Tibial nerve (tissue), 3 donors: ENCODE measurements at regions not wholly inside any gene's neighbourhood (a gene's known extent, or its start where the extent isn't known, plus 50 kb on each side); places are given as distances from the start of the nearest gene placed in this dataset.

ENCODE experiments used
- POLR2A ChIP-seq, 2 donors: fragments of 450-650 bp; IDR thresholded peaks; one replicate each; pipeline ENCODE4 v1.6.1; 2017; ENCODE audit warnings: antibody characterized with exemption in 2 of 2, mild to moderate bottlenecking in 2 of 2, moderate library complexity in 2 of 2
- TF ChIP-seq, protein P1 (sequence below), 5 experiments: fragments of 200-600 bp in 3 of 5; fragments of 450-650 bp in 2 of 5; sonication (generic) in 3 of 5; IDR thresholded peaks; one replicate each; pipeline ENCODE4 v1.5.1; 2016 to 2019; ENCODE audit warnings: antibody characterized with exemption in 5 of 5, mild to moderate bottlenecking in 3 of 5, moderate library complexity in 2 of 5

DNA sequence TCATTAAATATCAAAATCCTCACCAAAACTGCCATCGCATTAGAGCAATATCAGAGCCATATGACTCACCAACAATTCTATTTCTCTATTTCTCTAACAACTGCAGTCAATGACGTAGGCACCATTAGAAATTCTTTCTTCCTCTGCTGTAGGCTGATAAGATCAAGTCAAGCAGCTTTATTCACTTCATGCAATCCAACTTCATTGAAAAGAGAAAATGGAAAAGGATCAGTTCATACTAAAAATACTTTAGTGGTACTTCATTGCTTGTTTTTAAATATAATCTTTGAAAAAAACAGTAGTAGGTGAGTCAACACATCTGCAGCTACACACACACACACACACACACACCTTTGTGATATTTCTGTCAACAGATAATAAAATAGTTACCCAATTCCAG is 345.3 kb upstream of the TENM3 start:
- TF ChIP-seq, protein P1, sequence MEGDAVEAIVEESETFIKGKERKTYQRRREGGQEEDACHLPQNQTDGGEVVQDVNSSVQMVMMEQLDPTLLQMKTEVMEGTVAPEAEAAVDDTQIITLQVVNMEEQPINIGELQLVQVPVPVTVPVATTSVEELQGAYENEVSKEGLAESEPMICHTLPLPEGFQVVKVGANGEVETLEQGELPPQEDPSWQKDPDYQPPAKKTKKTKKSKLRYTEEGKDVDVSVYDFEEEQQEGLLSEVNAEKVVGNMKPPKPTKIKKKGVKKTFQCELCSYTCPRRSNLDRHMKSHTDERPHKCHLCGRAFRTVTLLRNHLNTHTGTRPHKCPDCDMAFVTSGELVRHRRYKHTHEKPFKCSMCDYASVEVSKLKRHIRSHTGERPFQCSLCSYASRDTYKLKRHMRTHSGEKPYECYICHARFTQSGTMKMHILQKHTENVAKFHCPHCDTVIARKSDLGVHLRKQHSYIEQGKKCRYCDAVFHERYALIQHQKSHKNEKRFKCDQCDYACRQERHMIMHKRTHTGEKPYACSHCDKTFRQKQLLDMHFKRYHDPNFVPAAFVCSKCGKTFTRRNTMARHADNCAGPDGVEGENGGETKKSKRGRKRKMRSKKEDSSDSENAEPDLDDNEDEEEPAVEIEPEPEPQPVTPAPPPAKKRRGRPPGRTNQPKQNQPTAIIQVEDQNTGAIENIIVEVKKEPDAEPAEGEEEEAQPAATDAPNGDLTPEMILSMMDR (IDR thresholded peaks at IDR 0.05) = no peak
- no peak for TF ChIP-seq POLR2A (IDR thresholded peaks at IDR 0.05)
